Natural killer cell (primary cell): ENCODE measurements at regions not wholly inside any gene's neighbourhood (a gene's known extent, or its start where the extent isn't known, plus 50 kb on each side); places are given as distances from the start of the nearest gene placed in this dataset.

Experiments
- ATAC-seq, 3 donors: fragments of 150-1000 bp in 2 of 3; fragments of 200-7000 bp in 1 of 3; cut with Tn5 transposase; 1 replicate in 1 of 3; 2 replicates in 2 of 3; pipeline ENCODE4 v1.10.0; 2021; ENCODE audit warnings: mild to moderate bottlenecking in 2 of 3, moderate library complexity in 2 of 3
- DNase-seq, 2 donors: peaks; one replicate each; pipeline versions ENCODE4 v3.0.0 to v3.0.0-alpha.2; 2013 to 2021; ENCODE audit warnings: mixed read lengths in 1 of 2
- H3K27ac ChIP-seq: one replicate; pipeline ENCODE4 v1.5.1; 2013; ENCODE audit warnings: mild to moderate bottlenecking, low read length
- H3K27me3 ChIP-seq: one replicate; pipeline ENCODE4 v1.6.1; 2013; ENCODE audit warnings: low read length; ENCODE audit not compliant: control insufficient read depth, insufficient read depth
- H3K36me3 ChIP-seq: one replicate; pipeline ENCODE4 v1.6.1; 2013; ENCODE audit warnings: low read length; ENCODE audit not compliant: control insufficient read depth, insufficient read depth
- H3K4me1 ChIP-seq: one replicate; pipeline ENCODE4 v1.6.1; 2013; ENCODE audit warnings: low read length; ENCODE audit not compliant: control insufficient read depth, insufficient read depth
- H3K4me3 ChIP-seq: one replicate; pipeline ENCODE4 v1.5.1; 2013; ENCODE audit warnings: low read length
- H3K9me3 ChIP-seq: one replicate; pipeline ENCODE4 v1.6.1; 2013; ENCODE audit warnings: low read length; ENCODE audit not compliant: control insufficient read depth, insufficient read depth
- H3K27ac Mint-ChIP-seq, 2 donors: one replicate each; pipeline ENCODE4 v1.8.0; 2022; ENCODE audit warnings: mild to moderate bottlenecking in 2 of 2, mixed read lengths in 2 of 2, moderate library complexity in 1 of 2
- H3K27me3 Mint-ChIP-seq, 2 donors: one replicate each; pipeline ENCODE4 v1.8.0; 2022; ENCODE audit warnings: low read depth in 2 of 2, mixed read lengths in 2 of 2
- H3K36me3 Mint-ChIP-seq: one replicate; pipeline ENCODE4 v1.8.0; 2022; ENCODE audit warnings: mixed read lengths
- H3K4me1 Mint-ChIP-seq, 2 donors: one replicate each; pipeline ENCODE4 v1.8.0; 2022; ENCODE audit warnings: mixed read lengths in 2 of 2
- H3K4me3 Mint-ChIP-seq: one replicate; pipeline ENCODE4 v1.8.0; 2022; ENCODE audit warnings: mild to moderate bottlenecking, moderate library complexity, mixed read lengths
- H3K9me3 Mint-ChIP-seq, 2 donors: one replicate each; pipeline ENCODE4 v1.8.0; 2022; ENCODE audit warnings: mixed read lengths in 2 of 2
- CTCF ChIP-seq: fragments of 200-600 bp; IDR thresholded peaks from one replicate; pipeline ENCODE4 v1.8.0; 2022; ENCODE audit warnings: antibody characterized with exemption
- WGBS: methylation state at CpG from one replicate; pipeline ENCODE4 v1.1.7; 2013; ENCODE audit warnings: missing lambda C conversion rate; ENCODE audit not compliant: insufficient coverage; 5-methylcytosine and 5-hydroxymethylcytosine counted together
- intact Hi-C: fragments of 100-400 bp; cut with micrococcal nuclease; formaldehyde crosslinking; loops from one replicate; pipeline ENCODE4 v1.14.2; 2022

- Mint-ChIP-seq H3K27ac (no peak overlapping the region), H3K27me3 (no peaks in the 10 kb centered on the region), H3K36me3 (peaks cover 7% of the 10 kb centered on the region), H3K9me3 (peaks cover 13 to 14% of the 10 kb centered on the region in 2 donors), H3K4me1 (no peaks in the 10 kb centered on the region), H3K4me3 (no peak overlapping the region)
- Histone ChIP-seq H3K4me1 (no peaks in the 10 kb centered on the region), H3K27me3 (no peaks in the 10 kb centered on the region), H3K9me3 (no peaks in the 10 kb centered on the region), H3K36me3 (no peaks in the 10 kb centered on the region), H3K4me3 (no peak overlapping the region), H3K27ac (no peak overlapping the region)
- DNase-seq (no peak), ATAC-seq (no peak)
- no peak for TF ChIP-seq CTCF
- intact Hi-C loops = no loop called here
- WGBS = 100% methylated on average over 1 of the region's 1 CpG
Observed at GRCh38 chr1:163674236-163674635, 352.5 kb downstream of the NUF2 start.

GRCh38 chr1:163684785-163685184, 363.0 kb downstream of the NUF2 start:
- H3K4me3 Mint-ChIP-seq = no peak overlapping the region
- H3K9me3 Mint-ChIP-seq = peaks cover 4 to 9% of the 10 kb centered on the region in 2 donors
- H3K27ac Mint-ChIP-seq = no peak overlapping the region
- Histone ChIP-seq H3K27me3 (no peaks in the 10 kb centered on the region), H3K27ac (no peak overlapping the region), H3K9me3 (no peaks in the 10 kb centered on the region), H3K36me3 (no peaks in the 10 kb centered on the region), H3K4me3 (no peak overlapping the region), H3K4me1 (no peaks in the 10 kb centered on the region)
- ATAC-seq (no peak), DNase-seq (no peak)
- no CpG with 5 or more reads among the region's 1 CpG for WGBS
- intact Hi-C loops = no loop called here
- TF ChIP-seq CTCF = no peak
- H3K36me3 Mint-ChIP-seq = no peaks in the 10 kb centered on the region
- H3K27me3 Mint-ChIP-seq = no peaks in the 10 kb centered on the region
- no peaks in the 10 kb centered on the region for H3K4me1 Mint-ChIP-seq

- ATAC-seq (no peak), DNase-seq (no peak)
- 93% methylated on average over 14 of the region's 14 CpGs for WGBS
- Histone ChIP-seq H3K27me3 (no peaks in the 10 kb centered on the region), H3K27ac (no peak overlapping the region), H3K4me1 (no peaks in the 10 kb centered on the region), H3K9me3 (no peaks in the 10 kb centered on the region), H3K36me3 (no peaks in the 10 kb centered on the region), H3K4me3 (no peak overlapping the region)
- Mint-ChIP-seq H3K36me3 (no peaks in the 10 kb centered on the region), H3K27ac (no peak overlapping the region), H3K27me3 (no peaks in the 10 kb centered on the region), H3K4me3 (no peak overlapping the region), H3K9me3 (peaks cover 7 to 12% of the 10 kb centered on the region in 2 donors), H3K4me1 (no peaks in the 10 kb centered on the region)
- intact Hi-C loops = no loop called here
- no peak for TF ChIP-seq CTCF
Observed at GRCh38 chr1:163692266-163692665, 370.5 kb downstream of the NUF2 start.

GRCh38 chr1:163697137-163697536, 375.4 kb downstream of the NUF2 start:
- Histone ChIP-seq H3K27ac (no peak overlapping the region), H3K27me3 (no peaks in the 10 kb centered on the region), H3K4me1 (no peaks in the 10 kb centered on the region), H3K36me3 (no peaks in the 10 kb centered on the region), H3K4me3 (no peak overlapping the region), H3K9me3 (no peaks in the 10 kb centered on the region)
- no peak for ATAC-seq
- no peak for TF ChIP-seq CTCF
- peaks cover 11 to 14% of the 10 kb centered on the region in 2 donors for H3K9me3 Mint-ChIP-seq
- H3K4me3 Mint-ChIP-seq = no peak overlapping the region
- DNase-seq = no peak
- no peaks in the 10 kb centered on the region for H3K36me3 Mint-ChIP-seq
- intact Hi-C loops = no loop called here
- no peak overlapping the region for H3K27ac Mint-ChIP-seq
- no peaks in the 10 kb centered on the region for H3K27me3 Mint-ChIP-seq
- no peaks in the 10 kb centered on the region for H3K4me1 Mint-ChIP-seq
- WGBS = 36% methylated on average over 2 of the region's 2 CpGs
